SK-N-SH treated with all-trans-retinoic acid at 6 μM for 48 hours (cell line): ENCODE measurements at regions not wholly inside any gene's neighbourhood (a gene's known extent, or its start where the extent isn't known, plus 50 kb on each side); places are given as distances from the start of the nearest gene placed in this dataset.
A peak's percentile ranks its signal among the peaks of the same experiment; 100 is the strongest.

Experiments used
- ATAC-seq: fragments of 200-7000 bp; cut with Tn5 transposase; 3 replicates; pipeline ENCODE4 v1.9.1; 2020; ENCODE audit warnings: mild to moderate bottlenecking, moderate library complexity
- BACH2 ChIP-seq: fragments of 250-450 bp; sonication (Bioruptor Pico); IDR thresholded peaks from 2 replicates; pipeline ENCODE4 v1.9.0; 2021; ENCODE audit warnings: mild to moderate bottlenecking, borderline replicate concordance
- CREB5 ChIP-seq: fragments of 250-450 bp; sonication (Bioruptor Pico); IDR thresholded peaks from 2 replicates; pipeline ENCODE4 v1.5.1; 2020; ENCODE audit warnings: low read depth, mild to moderate bottlenecking, moderate library complexity
- CSDC2 ChIP-seq: fragments of 250-450 bp; sonication (Bioruptor Pico); IDR thresholded peaks from 2 replicates; pipeline ENCODE4 v1.5.0; 2020; ENCODE audit warnings: mild to moderate bottlenecking, moderate library complexity
- CSRNP3 ChIP-seq: fragments of 250-450 bp; sonication (Bioruptor Pico); IDR thresholded peaks from 2 replicates; pipeline ENCODE4 v1.5.1; 2021; ENCODE audit warnings: mild to moderate bottlenecking, moderate library complexity
- ESRRG ChIP-seq: fragments of 250-450 bp; sonication (Bioruptor Pico); IDR thresholded peaks from 2 replicates; pipeline ENCODE4 v1.6.1; 2021; ENCODE audit warnings: mild to moderate bottlenecking
- GLIS3 ChIP-seq: fragments of 250-450 bp; sonication (Bioruptor Pico); IDR thresholded peaks from 2 replicates; pipeline ENCODE4 v1.5.0; 2020; ENCODE audit warnings: mild to moderate bottlenecking, moderate library complexity
- ISL1 ChIP-seq: fragments of 250-450 bp; sonication (Bioruptor Pico); IDR thresholded peaks from 2 replicates; pipeline ENCODE4 v2.1.2; 2022; ENCODE audit warnings: mild to moderate bottlenecking, moderate library complexity
- PATZ1 ChIP-seq: fragments of 250-450 bp; sonication (Bioruptor Pico); IDR thresholded peaks from 2 replicates; pipeline ENCODE4 v1.8.0; 2020; ENCODE audit warnings: mild to moderate bottlenecking, moderate library complexity, borderline replicate concordance
- PPARA ChIP-seq: fragments of 250-450 bp; sonication (Bioruptor Pico); IDR thresholded peaks from 2 replicates; pipeline ENCODE4 v1.5.0; 2020; ENCODE audit warnings: mild to moderate bottlenecking, borderline replicate concordance
- RARB ChIP-seq: fragments of 250-450 bp; sonication (Bioruptor Pico); IDR thresholded peaks from 2 replicates; pipeline ENCODE4 v1.8.0; 2021; ENCODE audit warnings: mild to moderate bottlenecking, moderate library complexity
- SNAI2 ChIP-seq: fragments of 250-450 bp; sonication (Bioruptor Pico); IDR thresholded peaks from 2 replicates; pipeline ENCODE4 v1.5.0; 2020; ENCODE audit warnings: mild to moderate bottlenecking, moderate library complexity
- TCF4 ChIP-seq: fragments of 250-450 bp; sonication (Bioruptor Pico); IDR thresholded peaks from 2 replicates; pipeline ENCODE4 v1.8.0; 2021; ENCODE audit warnings: mild to moderate bottlenecking, moderate library complexity, borderline replicate concordance
- TOX ChIP-seq: fragments of 250-450 bp; sonication (Bioruptor Pico); IDR thresholded peaks from 2 replicates; pipeline ENCODE4 v1.8.0; 2021; ENCODE audit warnings: mild to moderate bottlenecking, moderate library complexity, borderline replicate concordance
- ZC3H10 ChIP-seq: fragments of 250-450 bp; sonication (Bioruptor Pico); IDR thresholded peaks from 2 replicates; pipeline ENCODE4 v1.5.1; 2021; ENCODE audit warnings: mild to moderate bottlenecking, moderate library complexity
- ZFP3 ChIP-seq: fragments of 250-450 bp; sonication (Bioruptor Pico); IDR thresholded peaks from 2 replicates; pipeline ENCODE4 v1.5.0; 2020; ENCODE audit warnings: mild to moderate bottlenecking, moderate library complexity
- ZFP30 ChIP-seq: fragments of 450-650 bp; formaldehyde crosslinking; IDR thresholded peaks from 2 replicates; pipeline ENCODE4 v1.5.0; 2022; ENCODE audit warnings: mild to moderate bottlenecking, moderate library complexity
- ZNF565 ChIP-seq: fragments of 450-650 bp; formaldehyde crosslinking; conservative IDR thresholded peaks from 2 replicates; pipeline ENCODE4 v1.5.0; 2020; ENCODE audit warnings: low read depth, mild to moderate bottlenecking, moderate library complexity
- ZNF70 ChIP-seq: fragments of 450-650 bp; formaldehyde crosslinking; IDR thresholded peaks from 2 replicates; pipeline ENCODE4 v1.5.0; 2020; ENCODE audit warnings: mild to moderate bottlenecking, moderate library complexity
- ZNF8 ChIP-seq: fragments of 450-650 bp; formaldehyde crosslinking; IDR thresholded peaks from 2 replicates; pipeline ENCODE4 v1.5.0; 2020; ENCODE audit warnings: mild to moderate bottlenecking, moderate library complexity
- TF ChIP-seq, protein P1 (sequence below): fragments of 250-450 bp; sonication (Bioruptor Pico); IDR thresholded peaks from 2 replicates; pipeline ENCODE4 v1.8.0; 2021; ENCODE audit warnings: low read depth, mild to moderate bottlenecking, moderate library complexity, borderline replicate concordance
- TF ChIP-seq, protein P2 (sequence below): fragments of 250-450 bp; sonication (Bioruptor Pico); IDR thresholded peaks from 2 replicates; pipeline ENCODE4 v1.5.0; 2020; ENCODE audit warnings: mild to moderate bottlenecking, moderate library complexity

DNA sequence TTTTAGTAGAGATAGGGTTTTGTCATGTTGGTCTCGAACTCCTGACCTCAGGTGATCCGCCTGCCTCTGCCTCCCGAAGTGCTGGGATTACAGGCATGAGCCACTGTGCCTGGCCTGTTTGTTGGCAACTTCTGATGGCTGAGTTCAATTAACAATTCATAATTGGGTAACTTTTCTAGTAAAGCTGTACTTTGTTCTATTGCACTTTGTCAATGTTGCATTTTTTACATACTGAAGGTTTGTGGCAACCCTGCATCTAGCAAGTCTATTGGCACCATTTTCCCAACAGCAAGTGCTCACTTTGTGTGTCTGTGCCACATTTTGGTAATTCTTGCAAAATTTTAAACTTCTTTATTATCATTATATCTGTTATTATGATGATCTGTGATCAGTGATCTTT lies 64.5 kb upstream of the USP24 start:
- ATAC-seq, result no peak
- TF ChIP-seq ZNF70 (CRISPR knock-in tag) (no peak), ZNF8 (CRISPR knock-in tag) (no peak), CSRNP3 (no peak), BACH2 (no peak), ZNF565 (CRISPR knock-in tag) (no peak), ZC3H10 (CRISPR knock-in tag) (no peak), CSDC2 (no peak), ESRRG (no peak), GLIS3 (CRISPR knock-in tag) (no peak), ISL1 (CRISPR knock-in tag) (no peak)

DNA sequence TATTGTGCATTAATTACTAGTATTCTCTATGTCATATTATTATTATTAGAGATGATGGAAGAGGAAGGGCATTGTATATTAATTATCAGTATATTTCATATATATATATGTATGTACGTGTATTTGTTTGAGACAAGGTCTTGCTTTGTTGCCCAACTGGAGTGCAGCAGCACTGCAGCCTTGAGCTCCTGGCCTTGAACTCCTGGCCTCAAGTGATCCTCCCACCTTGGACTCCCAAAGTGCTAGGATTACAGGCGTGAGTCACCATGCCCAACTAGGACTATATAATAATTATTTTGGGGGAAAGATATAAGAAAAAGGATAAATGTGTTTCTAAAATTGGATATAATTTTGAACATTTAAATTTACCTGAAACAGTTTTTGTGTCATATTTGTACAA lies 63.2 kb upstream of the USP24 start:
- no peak for ATAC-seq

GRCh38 chr1:55277377-55278130 lies 62.4 kb upstream of the USP24 start:
- peak; percentile 88 for ATAC-seq
- TF ChIP-seq BACH2 (no peak), ZC3H10 (CRISPR knock-in tag) (no peak), ESRRG (no peak), TOX (CRISPR knock-in tag) (no peak)
- TF ChIP-seq, protein P1, sequence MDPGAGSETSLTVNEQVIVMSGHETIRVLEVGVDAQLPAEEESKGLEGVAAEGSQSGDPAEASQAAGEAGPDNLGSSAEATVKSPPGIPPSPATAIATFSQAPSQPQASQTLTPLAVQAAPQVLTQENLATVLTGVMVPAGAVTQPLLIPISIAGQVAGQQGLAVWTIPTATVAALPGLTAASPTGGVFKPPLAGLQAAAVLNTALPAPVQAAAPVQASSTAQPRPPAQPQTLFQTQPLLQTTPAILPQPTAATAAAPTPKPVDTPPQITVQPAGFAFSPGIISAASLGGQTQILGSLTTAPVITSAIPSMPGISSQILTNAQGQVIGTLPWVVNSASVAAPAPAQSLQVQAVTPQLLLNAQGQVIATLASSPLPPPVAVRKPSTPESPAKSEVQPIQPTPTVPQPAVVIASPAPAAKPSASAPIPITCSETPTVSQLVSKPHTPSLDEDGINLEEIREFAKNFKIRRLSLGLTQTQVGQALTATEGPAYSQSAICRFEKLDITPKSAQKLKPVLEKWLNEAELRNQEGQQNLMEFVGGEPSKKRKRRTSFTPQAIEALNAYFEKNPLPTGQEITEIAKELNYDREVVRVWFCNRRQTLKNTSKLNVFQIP (CRISPR knock-in tag), result no peak

More for the DNA sequence above, 63.2 kb upstream of the USP24 start:
- TF ChIP-seq ZNF70 (CRISPR knock-in tag), result no peak
- TF ChIP-seq TOX (CRISPR knock-in tag), result no peak
- TF ChIP-seq ISL1 (CRISPR knock-in tag), result no peak

GRCh38 chr1:55276671-55277376 lies 61.7 kb upstream of the USP24 start:
- no peak for ATAC-seq
- TF ChIP-seq, protein P2, sequence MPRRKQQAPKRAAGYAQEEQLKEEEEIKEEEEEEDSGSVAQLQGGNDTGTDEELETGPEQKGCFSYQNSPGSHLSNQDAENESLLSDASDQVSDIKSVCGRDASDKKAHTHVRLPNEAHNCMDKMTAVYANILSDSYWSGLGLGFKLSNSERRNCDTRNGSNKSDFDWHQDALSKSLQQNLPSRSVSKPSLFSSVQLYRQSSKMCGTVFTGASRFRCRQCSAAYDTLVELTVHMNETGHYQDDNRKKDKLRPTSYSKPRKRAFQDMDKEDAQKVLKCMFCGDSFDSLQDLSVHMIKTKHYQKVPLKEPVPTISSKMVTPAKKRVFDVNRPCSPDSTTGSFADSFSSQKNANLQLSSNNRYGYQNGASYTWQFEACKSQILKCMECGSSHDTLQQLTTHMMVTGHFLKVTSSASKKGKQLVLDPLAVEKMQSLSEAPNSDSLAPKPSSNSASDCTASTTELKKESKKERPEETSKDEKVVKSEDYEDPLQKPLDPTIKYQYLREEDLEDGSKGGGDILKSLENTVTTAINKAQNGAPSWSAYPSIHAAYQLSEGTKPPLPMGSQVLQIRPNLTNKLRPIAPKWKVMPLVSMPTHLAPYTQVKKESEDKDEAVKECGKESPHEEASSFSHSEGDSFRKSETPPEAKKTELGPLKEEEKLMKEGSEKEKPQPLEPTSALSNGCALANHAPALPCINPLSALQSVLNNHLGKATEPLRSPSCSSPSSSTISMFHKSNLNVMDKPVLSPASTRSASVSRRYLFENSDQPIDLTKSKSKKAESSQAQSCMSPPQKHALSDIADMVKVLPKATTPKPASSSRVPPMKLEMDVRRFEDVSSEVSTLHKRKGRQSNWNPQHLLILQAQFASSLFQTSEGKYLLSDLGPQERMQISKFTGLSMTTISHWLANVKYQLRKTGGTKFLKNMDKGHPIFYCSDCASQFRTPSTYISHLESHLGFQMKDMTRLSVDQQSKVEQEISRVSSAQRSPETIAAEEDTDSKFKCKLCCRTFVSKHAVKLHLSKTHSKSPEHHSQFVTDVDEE (CRISPR knock-in tag), result no peak
- TF ChIP-seq ZFP30 (CRISPR knock-in tag), result no peak
- TF ChIP-seq ZNF8 (CRISPR knock-in tag), result no peak
- no peak for TF ChIP-seq BACH2
- TF ChIP-seq CSRNP3, result no peak
- no peak for TF ChIP-seq ISL1 (CRISPR knock-in tag)
- TF ChIP-seq ESRRG, result no peak
- no peak for TF ChIP-seq ZNF70 (CRISPR knock-in tag)
- no peak for TF ChIP-seq CREB5 (CRISPR knock-in tag)
- no peak for TF ChIP-seq TOX (CRISPR knock-in tag)
- TF ChIP-seq PPARA (CRISPR knock-in tag), result no peak
- TF ChIP-seq SNAI2, result no peak
- no peak for TF ChIP-seq TCF4
- TF ChIP-seq GLIS3 (CRISPR knock-in tag), result no peak
- TF ChIP-seq RARB, result no peak
- no peak for TF ChIP-seq PATZ1 (CRISPR knock-in tag)
- no peak for TF ChIP-seq ZFP3 (CRISPR knock-in tag)
